Cardiac septum (tissue), 1 donor: ENCODE measurements at regions not wholly inside any gene's neighbourhood (a gene's known extent, or its start where the extent isn't known, plus 50 kb on each side); places are given as distances from the start of the nearest gene placed in this dataset.

Experiments
- DNase-seq: peaks from one replicate; pipeline ENCODE4 v3.0.0-alpha.2; 2020; ENCODE audit warnings: low spot score
- intact Hi-C: fragments of 100-400 bp; cut with DNase I; formaldehyde crosslinking; loops from one replicate; pipeline ENCODE4 v1.14.0; 2022
- donor health status: DM: no; HTN: no; CAD: no.

DNA sequence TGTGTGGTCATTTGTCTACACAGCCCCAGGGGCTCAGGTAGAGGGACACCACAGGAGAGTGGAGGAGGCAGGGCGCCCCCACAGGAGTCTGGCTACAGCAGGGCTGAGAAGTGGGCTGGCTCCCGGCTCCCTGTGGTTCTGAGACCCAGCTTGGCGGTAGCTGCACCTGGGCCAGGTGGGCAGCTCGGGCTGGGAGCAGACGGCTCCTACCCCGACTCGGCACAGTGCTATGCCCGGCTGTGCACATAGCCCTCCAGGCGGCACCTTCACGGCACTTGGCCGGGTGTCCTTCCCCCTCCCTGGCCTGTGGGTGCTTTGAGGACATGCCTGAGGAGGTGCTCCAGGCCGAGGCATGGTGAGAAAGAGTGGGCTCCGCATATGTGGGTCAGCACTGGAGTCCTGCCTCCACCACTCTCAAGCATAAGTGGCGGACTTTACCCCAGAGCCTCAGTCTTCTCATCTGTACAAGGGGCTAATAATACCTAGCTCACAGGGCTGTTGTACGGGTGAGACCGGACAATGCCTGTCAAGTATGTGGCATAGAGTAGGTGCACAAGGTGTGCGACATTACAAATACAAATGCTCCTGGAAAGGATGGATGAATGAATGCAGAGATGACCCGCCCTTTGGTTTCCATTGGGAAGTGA is 50.1 kb upstream of the JPH3 start:
- intact Hi-C loops, result loop anchor here (5.0 kb wide), 1 partner anchor 135 kb away; no protein-coding TSS in a partner anchor
- no peak for DNase-seq

DNA sequence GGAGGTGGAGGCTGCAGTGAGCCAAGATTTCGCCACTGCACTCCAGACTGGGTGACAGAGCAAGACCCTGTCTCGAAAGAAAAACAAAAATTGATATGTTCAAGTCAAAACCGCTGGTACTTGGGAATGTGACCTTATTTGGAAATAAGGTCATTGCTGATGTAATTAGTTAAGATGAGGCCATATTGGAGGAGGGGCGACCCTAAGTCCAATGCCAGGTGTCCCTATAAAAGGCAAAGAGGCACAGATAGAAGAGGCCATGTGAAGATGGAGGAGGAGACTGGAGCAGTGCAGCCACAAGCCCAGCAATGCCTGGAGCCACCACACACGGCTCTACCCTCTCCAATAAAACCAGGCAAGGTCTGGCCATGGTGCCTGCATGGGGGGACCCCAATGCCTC is 50.8 kb upstream of the JPH3 start:
- no peak for DNase-seq
- intact Hi-C loops, result loop anchor here (5.0 kb wide), 1 partner anchor 134 kb away; no protein-coding TSS in a partner anchor

DNA sequence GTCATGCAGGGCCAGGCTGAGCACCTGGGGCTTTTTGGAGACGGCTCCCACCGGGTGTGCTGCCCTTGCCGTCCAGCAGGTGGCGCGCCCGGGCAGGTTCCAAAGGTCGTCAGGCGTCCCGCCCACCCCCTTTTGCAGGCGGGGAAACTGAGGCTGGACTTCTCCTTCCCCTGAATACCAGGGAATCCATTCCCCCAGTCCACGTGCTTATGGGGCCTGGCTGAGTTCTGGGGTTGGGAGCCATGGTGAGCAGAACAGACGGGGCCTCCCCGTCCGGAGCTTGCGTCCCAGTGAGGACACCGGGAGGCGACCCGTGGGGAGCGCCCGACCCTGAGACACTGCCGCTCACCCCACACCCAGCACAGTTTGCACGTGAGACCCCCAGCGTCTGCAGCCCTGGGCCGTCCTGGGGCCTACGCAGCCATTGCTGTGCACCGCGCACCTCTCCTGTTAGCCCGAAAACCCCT is 51.8 kb upstream of the JPH3 start:
- intact Hi-C loops, result loop anchor here (5.0 kb wide), 1 partner anchor 133 kb away; no protein-coding TSS in a partner anchor
- DNase-seq, result no peak

DNA sequence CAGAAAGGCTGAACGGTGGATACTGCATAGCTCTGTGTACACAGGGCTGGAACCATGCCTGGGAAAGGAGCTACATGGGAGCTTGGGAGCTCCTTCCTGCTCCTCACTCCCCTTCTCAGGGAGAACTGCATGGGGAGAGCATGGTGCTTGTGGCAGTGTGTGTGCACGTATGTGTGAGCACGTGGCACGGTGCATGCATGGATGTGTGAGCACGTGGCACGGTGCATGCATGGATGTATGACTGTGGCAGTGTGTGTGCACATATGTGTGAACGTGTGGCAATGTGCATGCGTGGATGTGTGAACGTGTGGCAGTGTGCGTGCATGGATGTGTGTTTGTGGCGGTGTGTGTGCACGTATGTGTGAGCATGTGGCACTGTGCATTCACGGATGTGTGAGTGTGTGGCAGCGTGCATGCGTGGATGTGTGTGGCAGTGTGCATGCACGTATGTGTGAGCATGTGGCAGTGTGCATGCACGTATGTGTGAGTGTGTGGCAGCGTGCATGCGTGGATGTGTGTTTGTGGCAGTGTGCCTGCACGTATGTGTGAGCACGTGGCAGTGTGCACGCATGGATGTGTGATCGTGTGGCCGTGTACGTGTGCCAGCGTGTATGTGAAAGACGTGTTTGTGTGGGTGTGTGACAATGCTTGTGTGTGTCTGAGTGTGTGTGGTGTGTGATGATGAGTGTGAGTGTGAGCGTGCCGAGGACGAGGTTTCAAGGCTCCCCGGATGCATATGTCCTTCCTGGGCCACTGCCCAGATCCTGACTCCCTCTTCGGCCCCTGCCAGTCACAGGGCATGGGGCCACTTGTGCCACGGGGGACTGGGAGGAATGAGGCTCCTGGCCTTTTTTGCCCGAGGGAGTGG is 52.4 kb upstream of the JPH3 start:
- intact Hi-C loops, result loop anchor here (5.0 kb wide), 1 partner anchor 133 kb away; no protein-coding TSS in a partner anchor
- DNase-seq, result no peak

DNA sequence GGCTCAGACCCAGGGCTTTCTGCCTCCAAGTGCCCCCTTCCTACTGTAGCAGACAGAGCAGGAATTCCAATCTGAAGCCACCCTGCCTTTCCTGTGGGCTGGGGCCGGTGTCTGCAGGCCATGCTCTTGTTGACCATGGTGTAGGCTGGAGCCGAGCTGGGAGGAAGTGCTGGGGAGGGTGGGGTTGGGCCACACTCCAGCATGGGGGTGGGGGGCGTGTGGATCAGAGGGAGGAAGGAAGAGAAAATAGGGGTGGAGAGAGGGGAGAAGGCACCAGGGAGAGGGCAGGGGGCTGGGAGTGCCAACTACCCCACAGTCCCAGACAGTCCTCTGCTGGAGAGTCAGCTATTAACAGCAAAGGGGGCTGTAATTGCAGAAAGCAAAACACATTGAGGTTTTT is 54.3 kb upstream of the JPH3 start:
- intact Hi-C loops, result no loop called here
- DNase-seq, result no peak

DNA sequence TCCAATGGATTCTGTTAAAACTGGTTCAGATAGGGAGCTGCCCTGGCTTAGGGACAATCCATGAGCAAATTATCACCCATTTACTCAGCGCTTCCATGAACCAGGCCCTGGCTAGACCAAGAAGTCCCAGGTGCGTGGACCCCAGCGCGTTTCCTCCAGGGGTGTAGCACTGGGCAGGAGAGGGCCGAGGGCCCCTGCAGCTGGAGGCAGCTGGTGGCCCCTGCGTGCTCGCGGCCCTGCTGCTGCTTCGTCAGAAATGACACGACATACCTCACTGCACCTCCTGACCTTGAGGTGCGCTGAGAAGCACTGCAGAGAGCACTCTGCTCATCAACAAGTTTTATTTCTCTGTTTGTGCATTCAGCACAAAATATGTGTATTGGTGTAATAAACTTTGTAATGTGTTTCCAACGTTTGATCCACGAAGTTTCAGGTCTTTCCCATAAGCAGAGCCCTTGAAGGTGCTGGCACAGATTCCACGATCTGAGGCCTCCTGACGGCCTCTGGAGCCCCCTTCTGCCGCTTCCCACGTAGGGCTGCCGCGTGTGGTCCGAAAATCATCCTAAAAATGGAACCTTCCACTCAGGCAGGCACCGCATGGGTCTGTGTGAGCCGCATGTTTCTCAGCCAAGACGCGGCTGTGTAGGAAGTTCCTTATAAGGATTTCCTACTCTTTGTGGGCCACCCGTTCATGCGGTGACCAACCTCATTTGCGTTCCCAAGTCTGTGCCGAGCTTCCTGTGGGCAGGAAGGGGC is 50.8 kb upstream of the ZCCHC14 start:
- DNase-seq, result no peak
- intact Hi-C loops, result no loop called here

DNA sequence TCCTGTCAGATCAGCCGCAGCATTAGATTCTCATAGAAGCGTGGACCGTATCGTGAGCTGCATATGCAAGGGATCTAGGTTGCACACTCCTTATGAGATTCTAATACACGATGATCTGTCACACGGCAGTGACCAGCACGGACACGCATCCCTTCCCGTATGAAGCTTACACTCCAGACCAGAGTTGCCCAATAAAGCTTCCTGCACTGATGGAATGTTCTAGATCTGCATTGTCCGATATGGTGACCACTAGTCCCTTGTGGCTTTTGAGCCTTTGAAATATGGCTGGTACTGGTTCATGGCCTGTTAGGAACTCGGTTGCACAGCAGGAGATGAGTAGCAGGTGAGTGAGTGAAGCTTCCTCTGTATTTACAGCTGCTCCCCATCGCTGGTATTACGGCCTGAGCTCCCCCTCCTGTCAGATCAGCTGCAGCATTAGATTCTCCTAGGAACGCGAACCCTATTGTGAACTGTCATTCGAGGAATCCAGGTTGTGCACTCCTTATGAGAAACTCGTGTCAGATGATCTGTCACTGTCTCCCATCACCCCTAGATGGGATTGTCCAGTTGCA is 49.8 kb upstream of the ZCCHC14 start:
- DNase-seq, result no peak
- intact Hi-C loops, result no loop called here
